GM19025 (cell line): ENCODE measurements at regions not wholly inside any gene's neighbourhood (a gene's known extent, or its start where the extent isn't known, plus 50 kb on each side); places are given as distances from the start of the nearest gene placed in this dataset.

Source experiments
- ATAC-seq: cut with Tn5 transposase; IDR thresholded peaks from one replicate; pipeline ENCODE4 v1.9.1; 2021; ENCODE audit warnings: mild to moderate bottlenecking, low read depth, moderate library complexity; ENCODE audit not compliant: unreplicated experiment

DNA sequence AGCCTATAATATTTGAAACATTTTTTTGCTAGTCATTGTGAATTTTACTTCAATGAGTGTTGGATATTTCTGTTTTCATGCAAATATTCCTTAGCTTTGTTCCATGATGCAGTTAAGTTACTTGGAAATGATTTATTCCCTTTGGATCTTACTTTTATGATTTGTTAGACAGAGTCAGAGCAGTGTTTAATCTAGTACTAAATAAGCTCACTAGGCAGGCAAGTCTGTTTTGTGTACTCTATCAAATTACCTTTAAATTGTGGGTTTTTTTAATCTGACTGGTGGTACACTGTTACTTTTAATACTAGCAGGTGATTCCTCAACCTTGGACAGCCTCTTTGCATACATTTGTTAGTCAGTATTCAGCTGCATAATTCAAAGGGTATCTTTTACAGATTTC lies 173.3 kb upstream of the MBNL1 start:
- ATAC-seq, result no peak

DNA sequence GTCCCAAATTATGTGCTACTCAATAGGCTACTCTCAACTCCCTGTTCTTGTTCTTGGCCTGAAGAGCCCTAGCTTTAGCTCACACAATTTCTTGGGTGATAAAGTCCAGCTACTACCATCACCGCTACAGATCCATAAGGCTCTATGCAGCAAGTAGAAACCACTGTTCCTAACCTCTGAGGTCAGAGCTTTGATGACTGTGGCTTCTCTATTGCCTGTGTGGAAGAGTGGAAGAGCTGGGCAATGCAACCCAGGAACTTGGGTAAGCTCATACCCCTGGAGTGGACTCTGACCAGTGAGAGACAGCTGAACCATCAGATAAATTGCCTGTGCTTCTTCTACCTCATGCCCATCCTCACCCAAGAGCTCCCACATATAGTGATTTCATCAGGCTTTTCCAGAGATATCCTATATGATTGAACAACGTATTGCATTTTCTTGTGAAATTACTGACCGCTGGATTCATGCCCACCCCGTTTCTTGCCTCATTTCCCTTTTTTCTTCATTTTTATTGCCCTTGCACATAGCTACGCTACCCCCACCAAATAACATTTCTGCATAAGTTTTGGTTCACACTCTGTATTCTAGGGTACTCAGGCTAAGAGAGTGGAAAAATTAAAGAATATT lies 172.3 kb upstream of the MBNL1 start:
- ATAC-seq, result no peak

DNA sequence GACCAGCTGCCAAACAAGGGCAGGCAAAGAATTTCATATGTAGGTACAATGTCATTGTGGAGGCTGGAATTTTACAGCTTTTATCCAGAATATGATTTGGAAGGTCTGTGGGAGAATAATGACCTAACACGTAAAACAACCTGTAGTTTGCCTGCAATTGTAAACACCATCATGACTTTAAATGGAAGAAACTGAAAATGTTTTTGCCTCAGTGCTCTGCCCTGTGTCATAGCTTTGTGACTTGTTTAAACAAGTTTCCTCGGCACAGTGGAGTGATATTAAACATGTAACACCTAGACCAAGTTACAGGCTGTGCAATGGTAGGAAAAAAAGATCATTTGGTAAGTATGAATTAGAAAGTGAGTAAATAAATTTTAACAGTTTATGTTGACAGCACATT lies 171.6 kb upstream of the MBNL1 start:
- ATAC-seq, result no peak

DNA sequence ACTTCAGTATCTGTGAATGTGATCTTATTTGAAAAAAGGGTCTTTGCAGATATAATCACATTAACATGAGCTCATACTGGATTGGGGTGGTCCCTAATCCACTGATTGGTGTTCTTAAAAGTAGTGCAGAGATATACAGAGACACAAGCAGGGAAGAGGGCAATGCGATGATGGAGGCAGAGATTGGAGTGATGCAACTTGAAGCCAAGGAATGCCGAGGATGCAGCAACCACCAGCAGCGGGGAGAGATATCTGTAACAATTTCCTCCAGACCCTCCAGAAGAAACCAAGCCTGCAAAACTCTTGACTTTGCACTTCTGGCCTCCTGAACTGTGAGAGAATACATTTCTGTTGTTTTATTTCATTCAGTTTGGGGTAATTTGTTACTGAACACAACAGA lies 171.0 kb upstream of the MBNL1 start:
- ATAC-seq, result no peak

DNA sequence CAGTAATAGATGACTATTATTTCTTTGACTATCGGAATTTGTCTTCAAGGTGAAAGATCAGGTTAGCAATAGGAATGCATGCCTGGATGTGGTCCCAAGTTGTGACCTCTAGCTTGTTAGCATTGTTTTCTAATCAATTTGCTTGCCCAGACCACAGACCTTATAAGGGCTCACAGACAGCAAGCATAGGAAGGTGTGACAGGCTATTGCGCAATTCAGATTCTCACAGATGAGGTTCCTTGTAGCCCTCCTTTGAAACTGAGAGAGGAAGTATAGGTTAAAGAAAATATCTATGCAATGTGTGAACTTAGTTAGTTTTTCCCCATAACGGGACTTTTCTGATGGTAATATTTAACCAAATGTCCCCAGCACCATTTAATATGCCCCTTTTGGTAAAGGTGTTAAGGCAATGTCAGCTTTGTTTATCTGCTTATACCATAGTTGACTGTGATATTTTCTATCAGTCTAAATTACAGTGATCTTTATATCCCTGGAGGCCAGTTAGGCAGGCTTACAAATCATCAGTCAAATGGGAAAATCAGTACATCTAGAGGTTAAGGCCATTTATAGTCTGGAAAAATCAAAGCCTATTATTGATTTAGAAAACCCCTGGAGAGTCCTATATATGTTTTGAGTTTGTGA lies 168.1 kb upstream of the MBNL1 start:
- ATAC-seq, result peak; percentile 99

DNA sequence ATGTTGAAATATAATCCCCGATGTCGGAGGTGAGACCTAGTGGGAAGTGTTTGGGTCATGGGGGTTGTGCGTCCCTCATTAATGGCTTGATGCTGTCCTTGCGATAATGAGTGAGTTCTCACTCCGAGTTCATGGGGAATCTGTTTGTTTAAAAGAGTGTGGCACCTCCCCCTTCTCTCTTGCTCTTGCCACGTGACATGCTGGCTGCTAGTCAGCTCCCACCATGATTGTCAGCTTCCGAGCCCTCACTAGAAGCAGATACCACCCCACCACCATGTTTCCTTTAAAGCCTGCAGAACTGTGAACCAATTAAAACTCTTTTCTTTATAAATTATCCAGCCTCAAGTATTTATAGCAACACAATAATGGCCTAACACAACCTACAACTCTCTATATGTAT lies 166.3 kb upstream of the MBNL1 start:
- no peak for ATAC-seq

DNA sequence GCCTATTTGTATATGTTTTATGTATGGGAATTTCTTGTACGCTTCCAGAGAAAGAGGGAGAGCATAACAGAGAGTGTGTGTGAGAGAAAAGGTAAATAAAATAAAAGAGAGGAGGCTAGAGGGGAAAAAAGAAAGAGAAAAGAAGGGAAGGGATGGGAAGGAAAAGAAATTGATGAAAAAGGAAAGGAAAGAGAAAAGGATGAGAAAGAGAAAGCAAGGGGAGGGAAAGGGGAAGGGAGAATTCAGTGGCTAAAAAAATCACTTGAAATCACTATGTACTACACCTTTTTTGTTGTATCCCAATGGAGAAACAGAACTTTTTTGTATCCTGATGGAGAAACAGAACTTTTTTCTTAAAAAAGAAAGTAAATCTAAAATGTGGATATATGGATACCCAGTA lies 165.5 kb upstream of the MBNL1 start:
- no peak for ATAC-seq

DNA sequence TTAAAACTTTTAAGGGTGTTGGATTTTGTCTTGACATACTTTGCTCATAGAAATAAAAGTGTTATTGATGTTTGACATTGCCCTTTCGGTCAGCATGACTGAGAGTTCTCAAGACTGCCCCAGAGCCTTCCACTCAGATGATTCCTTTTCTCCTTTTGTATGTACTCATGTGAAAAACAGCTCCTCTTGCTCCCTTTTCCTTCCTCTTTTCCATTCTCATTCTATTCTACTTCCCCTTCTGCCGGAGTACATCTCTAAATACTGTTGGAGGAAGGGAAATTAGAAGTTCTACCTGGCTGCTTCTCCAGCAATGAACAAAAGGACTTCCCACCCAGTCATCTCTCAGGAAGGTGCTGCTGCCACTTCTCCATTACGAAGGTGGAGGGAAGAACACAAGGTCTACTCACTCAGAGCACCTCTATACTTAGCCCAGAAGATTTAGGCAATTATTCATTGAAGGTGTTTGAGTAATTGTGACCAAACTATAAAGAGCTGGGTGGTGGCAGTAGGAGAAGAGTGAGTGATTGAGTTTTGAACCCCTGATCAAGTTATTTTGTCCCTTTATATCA lies 163.8 kb upstream of the MBNL1 start:
- no peak for ATAC-seq

DNA sequence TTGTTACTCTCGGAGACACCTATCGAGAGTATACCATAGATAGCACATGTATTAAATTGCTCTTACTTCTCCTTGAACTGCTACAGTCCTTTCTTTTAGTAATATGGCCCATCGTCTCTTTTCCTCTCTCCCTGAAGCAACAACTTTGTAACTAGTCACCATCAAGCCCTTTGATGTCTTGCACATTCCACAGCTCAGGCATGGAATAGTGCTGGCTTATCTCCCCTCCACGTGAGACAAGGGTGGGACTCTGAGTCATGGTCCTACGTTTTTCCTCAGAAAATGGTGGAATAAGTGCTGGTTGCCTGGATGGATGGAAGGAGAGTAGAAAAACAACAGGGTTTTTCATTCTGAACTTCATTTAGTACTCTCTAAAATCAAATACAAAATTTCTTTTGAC lies 163.3 kb upstream of the MBNL1 start:
- ATAC-seq, result no peak

DNA sequence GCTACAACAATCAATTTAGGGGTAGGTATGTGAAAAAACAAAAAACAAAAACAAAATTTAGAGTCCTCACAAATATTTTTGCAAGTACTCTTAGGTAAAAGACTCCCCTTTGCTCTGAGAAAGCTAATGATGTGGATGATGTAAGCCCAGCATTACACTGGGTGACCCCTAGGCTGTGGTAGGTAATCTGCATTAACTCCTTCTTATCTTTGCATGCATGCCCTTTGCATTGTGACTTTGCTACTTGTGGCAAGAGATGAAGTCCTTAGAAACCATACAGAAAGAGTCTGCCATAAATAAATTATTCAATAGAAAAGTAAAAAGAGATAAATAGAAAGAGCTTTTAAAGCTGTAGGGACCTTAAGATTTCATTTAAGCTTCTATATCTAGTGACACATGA lies 159.7 kb upstream of the MBNL1 start:
- no peak for ATAC-seq

DNA sequence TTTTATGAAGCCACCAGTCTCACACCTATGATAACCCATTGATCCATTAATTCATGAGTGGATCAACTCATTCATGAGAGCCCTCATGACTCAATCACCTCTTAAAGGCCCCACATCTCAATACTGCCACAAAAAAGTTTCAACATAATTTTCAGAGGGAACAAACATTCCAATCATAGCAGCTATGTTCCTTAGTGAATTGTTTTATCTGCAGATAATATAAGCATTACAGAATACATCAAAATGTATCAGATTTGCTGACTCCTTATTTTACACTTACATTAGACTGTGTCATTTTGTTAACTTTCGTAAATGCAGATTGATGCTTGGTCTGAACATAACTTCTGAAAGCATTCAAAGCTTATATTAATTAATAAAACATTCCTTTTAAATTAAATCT lies 155.3 kb upstream of the MBNL1 start:
- no peak for ATAC-seq

DNA sequence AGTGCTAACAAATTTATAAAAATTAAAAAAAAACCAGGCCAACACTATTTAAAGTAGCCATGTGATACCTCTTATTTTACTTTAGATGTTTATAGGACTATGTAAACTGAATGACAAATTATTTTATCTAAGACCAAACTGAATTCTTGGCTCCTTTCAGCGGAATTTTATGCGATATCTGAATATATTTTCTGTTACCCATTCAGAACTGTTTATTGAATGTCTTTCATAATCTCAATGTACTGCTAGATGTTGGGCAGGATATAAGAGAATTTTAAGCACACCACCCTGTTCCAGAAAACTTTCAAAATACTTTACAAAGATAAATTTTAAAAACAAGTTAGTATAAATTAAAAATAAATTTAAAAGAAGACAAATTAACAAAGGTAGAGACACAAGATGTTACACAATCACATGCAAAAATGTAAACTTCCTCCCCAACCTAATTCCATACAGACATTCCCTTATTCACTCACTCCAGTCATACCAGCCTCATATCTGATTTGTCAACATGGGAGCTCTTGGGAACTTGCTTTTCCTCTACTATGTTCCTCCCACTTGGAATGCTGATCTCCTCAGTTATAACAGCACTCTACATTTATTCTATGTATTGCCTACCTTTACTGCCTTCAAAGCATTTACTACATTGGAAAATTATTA lies 154.6 kb upstream of the MBNL1 start:
- no peak for ATAC-seq

DNA sequence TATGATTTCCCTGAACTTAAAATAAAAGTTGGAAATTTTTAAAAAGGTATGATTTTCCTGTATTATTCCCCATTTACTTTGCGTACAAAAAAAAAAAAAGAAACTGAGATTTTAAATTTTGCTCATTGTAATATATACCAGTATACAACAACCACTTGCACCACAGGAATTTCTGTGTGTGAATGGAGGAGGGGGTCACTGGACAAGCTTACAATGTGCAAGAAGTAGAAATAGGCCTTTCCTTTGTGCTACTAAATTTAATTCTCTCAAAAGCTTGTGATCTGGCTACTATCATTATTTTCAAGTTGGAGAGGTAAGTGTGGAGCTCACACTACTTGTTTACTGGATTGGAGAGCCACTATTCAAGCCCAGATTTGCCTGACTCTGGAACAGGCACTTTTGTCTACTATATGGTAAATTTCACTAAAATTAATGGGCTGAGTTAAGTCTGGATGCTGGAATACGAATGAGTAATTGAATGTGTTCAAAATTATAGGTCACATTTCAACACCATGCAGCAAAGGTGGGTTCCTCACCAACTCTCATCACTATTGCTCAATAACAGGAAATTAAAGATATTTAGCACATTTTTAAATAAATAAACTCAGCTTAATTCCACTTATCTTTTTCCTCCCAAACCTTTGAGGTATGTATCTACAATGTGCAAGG lies 148.0 kb upstream of the MBNL1 start:
- no peak for ATAC-seq

DNA sequence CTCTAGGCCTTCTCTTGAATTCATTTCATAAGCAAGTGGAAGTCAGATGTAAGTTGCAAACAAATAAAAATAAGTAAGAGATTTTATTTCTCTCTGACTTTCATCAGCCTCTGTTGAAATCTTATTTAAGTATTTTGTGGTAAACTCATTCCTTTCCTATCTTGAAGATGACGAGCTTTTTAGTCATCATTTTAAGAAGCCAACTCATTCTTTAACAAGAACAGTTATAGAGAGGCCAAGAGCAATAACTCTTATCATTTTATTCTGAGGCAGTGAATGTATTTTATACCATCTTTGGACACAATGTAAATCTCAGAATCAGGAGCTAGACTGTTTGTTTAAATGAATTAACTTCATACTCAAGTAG lies 147.5 kb upstream of the MBNL1 start:
- no peak for ATAC-seq

DNA sequence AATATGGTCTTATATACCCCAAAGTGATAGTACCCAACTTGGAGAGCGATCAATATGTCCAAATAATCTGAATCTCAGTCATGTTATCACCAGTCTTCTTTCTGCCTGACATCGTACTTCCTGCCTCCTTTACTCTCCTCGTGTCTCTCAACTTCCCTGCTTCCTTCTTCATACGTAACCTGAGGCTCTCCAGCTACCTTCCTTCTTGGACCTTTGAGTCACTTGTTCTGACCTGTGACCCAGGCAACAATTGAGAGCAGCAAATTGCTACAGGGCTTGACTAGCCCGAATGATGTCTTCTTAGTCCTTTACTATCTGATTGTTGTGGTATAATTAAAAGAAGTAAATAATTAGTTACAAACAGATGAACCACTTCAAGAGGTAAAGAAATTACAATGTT lies 145.9 kb upstream of the MBNL1 start:
- no peak for ATAC-seq

DNA sequence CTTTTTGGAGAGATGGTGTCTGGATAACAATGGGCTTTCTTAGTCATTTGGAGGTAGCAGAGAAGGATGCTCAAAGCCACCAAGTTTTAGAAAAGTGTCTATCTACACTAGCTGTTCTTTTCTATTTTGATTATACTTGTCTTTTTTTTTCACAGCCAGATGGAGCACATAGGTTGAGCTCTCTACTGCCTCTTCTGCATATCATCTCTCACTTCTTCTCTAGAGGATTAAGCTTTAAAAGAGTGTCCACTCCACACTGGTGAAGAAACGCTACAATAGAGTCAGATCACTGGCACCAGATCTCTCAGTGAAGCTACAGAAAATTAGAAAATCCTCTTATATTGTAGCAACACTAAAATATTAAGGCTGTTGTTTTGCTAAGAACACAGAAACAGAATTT lies 145.3 kb upstream of the MBNL1 start:
- no peak for ATAC-seq

DNA sequence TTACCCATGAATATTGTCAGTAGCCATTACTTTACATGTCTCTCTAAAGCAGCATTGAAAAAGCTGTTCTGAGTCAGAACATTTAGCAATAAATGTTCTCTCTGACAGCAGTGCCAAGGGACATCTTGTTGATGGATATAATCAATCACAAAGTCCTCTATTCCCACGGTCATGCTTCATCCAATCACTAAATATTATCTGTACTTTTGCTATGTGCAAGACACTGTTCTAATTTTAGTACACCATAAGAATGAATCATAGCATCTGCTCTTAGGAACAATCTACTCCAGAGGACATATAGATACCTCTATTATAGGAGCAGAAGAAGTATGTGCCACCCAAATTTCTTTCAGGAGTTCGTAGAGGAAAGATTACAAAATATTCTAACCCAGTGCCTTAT lies 142.5 kb upstream of the MBNL1 start:
- no peak for ATAC-seq

DNA sequence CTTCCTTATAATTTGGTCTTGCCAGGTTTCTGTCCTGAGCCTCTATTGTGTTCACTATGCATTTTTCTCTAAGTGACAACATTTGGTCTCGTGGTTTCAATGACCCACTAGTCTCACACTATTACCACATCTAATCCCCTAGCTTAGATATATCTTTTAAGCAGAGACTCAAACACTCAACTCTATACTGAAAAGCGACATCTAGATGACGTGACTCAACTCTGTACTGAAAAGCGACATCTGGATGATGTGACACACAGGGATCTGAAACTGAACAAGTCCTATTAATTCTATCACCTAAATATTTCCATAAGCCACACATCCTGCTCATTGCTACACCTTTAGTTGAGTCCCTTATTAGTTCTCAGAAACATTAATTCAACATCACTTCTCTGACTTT lies 141.7 kb upstream of the MBNL1 start:
- peak; percentile 97 for ATAC-seq

DNA sequence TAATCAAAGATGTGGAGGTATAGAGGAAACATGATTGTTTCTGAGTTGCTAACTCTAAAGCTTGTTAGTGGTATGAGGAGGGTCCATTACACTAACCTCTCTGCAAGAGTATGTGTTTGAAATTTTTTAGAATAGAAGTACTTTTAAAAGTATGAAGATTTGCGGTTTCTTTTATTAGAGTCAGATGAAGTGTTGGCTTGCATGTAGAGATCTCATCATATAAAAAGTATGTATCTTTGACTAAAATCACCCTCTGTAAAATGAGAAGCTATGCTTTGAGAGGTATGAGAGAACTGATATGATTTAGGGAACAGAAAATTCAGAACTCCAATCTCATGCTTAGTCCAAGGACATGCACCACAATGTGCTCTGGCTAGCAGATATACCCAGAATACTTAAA lies 140.4 kb upstream of the MBNL1 start:
- ATAC-seq, result no peak

DNA sequence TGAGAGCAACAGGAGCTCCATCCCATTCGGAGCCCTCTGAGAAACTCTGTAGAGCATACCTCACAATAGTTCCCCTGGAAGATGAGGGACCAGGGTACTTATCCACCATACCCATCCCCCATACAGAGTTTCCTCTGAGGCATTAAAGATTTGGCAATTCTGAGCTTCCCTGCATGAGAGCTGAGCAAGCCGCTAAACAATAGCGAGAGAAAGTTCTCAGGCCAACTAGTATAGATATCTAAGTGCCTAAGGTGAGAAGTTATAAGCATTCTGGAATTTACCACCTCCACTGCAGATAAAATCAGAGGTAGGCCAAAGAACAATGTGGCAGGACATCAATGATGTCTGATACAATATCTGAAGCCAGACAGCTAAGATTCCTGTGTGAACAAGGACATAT lies 129.1 kb upstream of the MBNL1 start:
- no peak for ATAC-seq

DNA sequence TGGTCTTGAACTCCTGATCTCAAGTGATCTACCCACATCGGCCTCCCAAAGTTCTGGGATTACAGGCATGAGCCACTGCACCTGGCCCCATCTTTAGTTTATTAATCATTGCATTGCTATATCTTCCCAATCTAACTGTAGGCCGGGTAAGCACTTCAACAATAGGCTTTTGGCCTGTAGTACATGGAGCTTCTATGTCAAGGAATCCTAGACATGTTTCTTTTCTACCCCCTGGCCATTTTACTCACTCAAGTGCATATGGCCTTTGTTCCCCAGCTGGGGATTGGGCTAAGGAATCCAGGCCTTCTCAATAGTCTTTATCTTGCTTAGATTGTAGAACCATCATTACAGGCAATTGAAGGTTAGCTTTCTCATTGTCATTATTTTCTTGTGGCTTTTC lies 122.3 kb upstream of the MBNL1 start:
- no peak for ATAC-seq
